Neural cell (in vitro differentiated cells): ENCODE measurements at regions not wholly inside any gene's neighbourhood (a gene's known extent, or its start where the extent isn't known, plus 50 kb on each side); places are given as distances from the start of the nearest gene placed in this dataset.

Experiments
- H2AFZ ChIP-seq: fragments of 200-600, 300-800 bp; sonication (generic), shearing (Covaris generic); 2 replicates; pipeline ENCODE4 v1.6.0; 2014; ENCODE audit warnings: low read depth, mild to moderate bottlenecking, antibody characterized with exemption, low read length, moderate library complexity
- H3F3A ChIP-seq: fragments of 200-600 bp; shearing (Covaris generic); 2 replicates; pipeline ENCODE4 v1.6.1; 2016; ENCODE audit warnings: mild to moderate bottlenecking, moderate library complexity, mixed read lengths, antibody characterized with exemption, low read length; ENCODE audit not compliant: insufficient read depth, poor library complexity, severe bottlenecking
- H3K27ac ChIP-seq: fragments of 200-600, 300-800 bp; sonication (generic), shearing (Covaris generic); 2 replicates; pipeline ENCODE4 v1.5.1; 2014; ENCODE audit warnings: mild to moderate bottlenecking, low read length, moderate library complexity
- H3K27me3 ChIP-seq: fragments of 300-800, 200-600 bp; sonication (generic), shearing (Covaris generic); 2 replicates; pipeline ENCODE4 v1.6.0; 2014; ENCODE audit warnings: mild to moderate bottlenecking, low read depth, low read length, moderate library complexity; ENCODE audit not compliant: insufficient read depth
- H3K36me3 ChIP-seq: fragments of 300-800, 200-600 bp; sonication (generic), shearing (Covaris generic); 2 replicates; pipeline ENCODE4 v1.5.1; 2014; ENCODE audit warnings: mild to moderate bottlenecking, antibody characterized with exemption, low read length, moderate library complexity; ENCODE audit not compliant: insufficient read depth
- H3K4me2 ChIP-seq: fragments of 300-800, 200-600 bp; sonication (generic), shearing (Covaris generic); 2 replicates; pipeline ENCODE4 v1.6.0; 2014; ENCODE audit warnings: mild to moderate bottlenecking, low read length
- H3K4me3 ChIP-seq: fragments of 300-800, 200-600 bp; sonication (generic), shearing (Covaris generic); 2 replicates; pipeline ENCODE4 v1.5.1; 2014; ENCODE audit warnings: mild to moderate bottlenecking, low read length, moderate library complexity
- H3K79me2 ChIP-seq: fragments of 200-600 bp; shearing (Covaris generic); replicated peaks from 2 replicates; pipeline ENCODE4 v1.6.0; 2014; ENCODE audit warnings: mild to moderate bottlenecking, low read length, moderate library complexity; ENCODE audit not compliant: insufficient read depth
- H3K9ac ChIP-seq: fragments of 300-800, 200-600 bp; sonication (generic), shearing (Covaris generic); 2 replicates; pipeline ENCODE4 v1.6.1; 2016; ENCODE audit warnings: mild to moderate bottlenecking, low read length, mixed read lengths
- H3K9me2 ChIP-seq: fragments of 200-600 bp; shearing (Covaris generic); 2 replicates; pipeline ENCODE4 v1.6.1; 2016; ENCODE audit warnings: mild to moderate bottlenecking, low read length, mixed read lengths; ENCODE audit not compliant: insufficient read depth
- H3K9me3 ChIP-seq: fragments of 200-600, 300-800 bp; sonication (generic), shearing (Covaris generic); 2 replicates; pipeline ENCODE4 v1.6.1; 2016; ENCODE audit warnings: mild to moderate bottlenecking, mixed run types, low read length, moderate library complexity, mixed read lengths
- H4K20me1 ChIP-seq: fragments of 200-600 bp; shearing (Covaris generic); 2 replicates; pipeline ENCODE4 v1.6.1; 2016; ENCODE audit warnings: mild to moderate bottlenecking, mixed run types; ENCODE audit not compliant: insufficient read depth
- EP300 ChIP-seq: fragments of 450-650 bp; conservative IDR thresholded peaks from 2 replicates; pipeline ENCODE4 v1.6.1; 2014; ENCODE audit warnings: antibody characterized with exemption, mild to moderate bottlenecking, moderate library complexity; ENCODE audit not compliant: poor library complexity, severe bottlenecking
- EZH2 ChIP-seq: fragments of 200-600, 300-800 bp; shearing (Covaris generic), sonication (generic); IDR thresholded peaks from 2 replicates; pipeline ENCODE4 v1.6.1; 2014; ENCODE audit warnings: antibody characterized with exemption, low read length, borderline replicate concordance, mild to moderate bottlenecking; ENCODE audit not compliant: insufficient read depth, poor library complexity, severe bottlenecking
- MXI1 ChIP-seq: fragments of 450-650 bp; conservative IDR thresholded peaks from 2 replicates; pipeline ENCODE4 v1.6.1; 2014; ENCODE audit warnings: antibody characterized with exemption, mild to moderate bottlenecking; ENCODE audit not compliant: poor library complexity, severe bottlenecking
- POLR2AphosphoS5 ChIP-seq: IDR thresholded peaks from 2 replicates; pipeline ENCODE4 v1.6.1; 2012
- RAD21 ChIP-seq: fragments of 450-650 bp; conservative IDR thresholded peaks from 2 replicates; pipeline ENCODE4 v1.6.1; 2014; ENCODE audit warnings: antibody characterized with exemption, mild to moderate bottlenecking, moderate library complexity
- SMC3 ChIP-seq: fragments of 450-650 bp; conservative IDR thresholded peaks from 2 replicates; pipeline ENCODE4 v1.6.1; 2014; ENCODE audit warnings: antibody characterized with exemption, mild to moderate bottlenecking, moderate library complexity; ENCODE audit not compliant: poor library complexity
- TAF1 ChIP-seq: IDR thresholded peaks from 2 replicates; pipeline ENCODE4 v1.6.1; 2012; ENCODE audit warnings: low read depth
- TF ChIP-seq, protein P1 (sequence below): IDR thresholded peaks from 2 replicates; pipeline ENCODE4 v1.6.1; 2012; ENCODE audit warnings: borderline replicate concordance
- TF ChIP-seq, protein P2 (sequence below): fragments of 450-650 bp; IDR thresholded peaks from 2 replicates; pipeline ENCODE4 v1.5.1; 2014; ENCODE audit warnings: antibody characterized with exemption, mild to moderate bottlenecking, moderate library complexity; ENCODE audit not compliant: poor library complexity, severe bottlenecking

DNA sequence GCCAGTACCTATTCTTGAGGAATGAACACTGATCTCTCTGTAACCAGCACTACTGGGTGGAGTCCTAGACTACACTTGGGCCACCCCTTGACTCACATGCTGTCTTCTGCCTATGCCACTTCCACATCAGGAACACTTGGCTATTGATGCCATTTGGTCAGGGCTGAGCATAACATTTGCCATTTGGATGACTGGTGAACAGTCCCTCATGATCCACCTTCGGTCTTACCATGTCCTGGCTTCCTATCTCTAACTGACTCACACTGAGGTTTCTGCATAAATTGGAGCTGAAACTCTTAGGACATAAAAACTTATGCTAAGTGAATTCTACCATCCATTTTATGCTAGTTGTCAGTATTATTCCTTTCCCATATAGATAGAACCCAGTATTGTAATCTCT lies 91.7 kb upstream of the PELI2 start:
- no peaks in the 10 kb centered on the region for H4K20me1 ChIP-seq
- H2AFZ ChIP-seq, result no peak overlapping the region
- H3K36me3 ChIP-seq, result no peaks in the 10 kb centered on the region
- H3K27me3 ChIP-seq, result no peaks in the 10 kb centered on the region
- H3K4me3 ChIP-seq, result no peak overlapping the region
- no peak overlapping the region for H3K27ac ChIP-seq
- H3F3A ChIP-seq, result no peaks in the 10 kb centered on the region
- H3K4me2 ChIP-seq, result no peak overlapping the region
- no peaks in the 10 kb centered on the region for H3K9me3 ChIP-seq
- TF ChIP-seq MXI1, result no peak
- TF ChIP-seq RAD21, result no peak
- TF ChIP-seq EP300, result no peak
- TF ChIP-seq, protein P1, sequence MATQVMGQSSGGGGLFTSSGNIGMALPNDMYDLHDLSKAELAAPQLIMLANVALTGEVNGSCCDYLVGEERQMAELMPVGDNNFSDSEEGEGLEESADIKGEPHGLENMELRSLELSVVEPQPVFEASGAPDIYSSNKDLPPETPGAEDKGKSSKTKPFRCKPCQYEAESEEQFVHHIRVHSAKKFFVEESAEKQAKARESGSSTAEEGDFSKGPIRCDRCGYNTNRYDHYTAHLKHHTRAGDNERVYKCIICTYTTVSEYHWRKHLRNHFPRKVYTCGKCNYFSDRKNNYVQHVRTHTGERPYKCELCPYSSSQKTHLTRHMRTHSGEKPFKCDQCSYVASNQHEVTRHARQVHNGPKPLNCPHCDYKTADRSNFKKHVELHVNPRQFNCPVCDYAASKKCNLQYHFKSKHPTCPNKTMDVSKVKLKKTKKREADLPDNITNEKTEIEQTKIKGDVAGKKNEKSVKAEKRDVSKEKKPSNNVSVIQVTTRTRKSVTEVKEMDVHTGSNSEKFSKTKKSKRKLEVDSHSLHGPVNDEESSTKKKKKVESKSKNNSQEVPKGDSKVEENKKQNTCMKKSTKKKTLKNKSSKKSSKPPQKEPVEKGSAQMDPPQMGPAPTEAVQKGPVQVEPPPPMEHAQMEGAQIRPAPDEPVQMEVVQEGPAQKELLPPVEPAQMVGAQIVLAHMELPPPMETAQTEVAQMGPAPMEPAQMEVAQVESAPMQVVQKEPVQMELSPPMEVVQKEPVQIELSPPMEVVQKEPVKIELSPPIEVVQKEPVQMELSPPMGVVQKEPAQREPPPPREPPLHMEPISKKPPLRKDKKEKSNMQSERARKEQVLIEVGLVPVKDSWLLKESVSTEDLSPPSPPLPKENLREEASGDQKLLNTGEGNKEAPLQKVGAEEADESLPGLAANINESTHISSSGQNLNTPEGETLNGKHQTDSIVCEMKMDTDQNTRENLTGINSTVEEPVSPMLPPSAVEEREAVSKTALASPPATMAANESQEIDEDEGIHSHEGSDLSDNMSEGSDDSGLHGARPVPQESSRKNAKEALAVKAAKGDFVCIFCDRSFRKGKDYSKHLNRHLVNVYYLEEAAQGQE, result no peak
- TF ChIP-seq SMC3, result no peak
- TF ChIP-seq POLR2AphosphoS5, result no peak
- TF ChIP-seq TAF1, result no peak
- no peak for TF ChIP-seq EZH2
- TF ChIP-seq, protein P2, sequence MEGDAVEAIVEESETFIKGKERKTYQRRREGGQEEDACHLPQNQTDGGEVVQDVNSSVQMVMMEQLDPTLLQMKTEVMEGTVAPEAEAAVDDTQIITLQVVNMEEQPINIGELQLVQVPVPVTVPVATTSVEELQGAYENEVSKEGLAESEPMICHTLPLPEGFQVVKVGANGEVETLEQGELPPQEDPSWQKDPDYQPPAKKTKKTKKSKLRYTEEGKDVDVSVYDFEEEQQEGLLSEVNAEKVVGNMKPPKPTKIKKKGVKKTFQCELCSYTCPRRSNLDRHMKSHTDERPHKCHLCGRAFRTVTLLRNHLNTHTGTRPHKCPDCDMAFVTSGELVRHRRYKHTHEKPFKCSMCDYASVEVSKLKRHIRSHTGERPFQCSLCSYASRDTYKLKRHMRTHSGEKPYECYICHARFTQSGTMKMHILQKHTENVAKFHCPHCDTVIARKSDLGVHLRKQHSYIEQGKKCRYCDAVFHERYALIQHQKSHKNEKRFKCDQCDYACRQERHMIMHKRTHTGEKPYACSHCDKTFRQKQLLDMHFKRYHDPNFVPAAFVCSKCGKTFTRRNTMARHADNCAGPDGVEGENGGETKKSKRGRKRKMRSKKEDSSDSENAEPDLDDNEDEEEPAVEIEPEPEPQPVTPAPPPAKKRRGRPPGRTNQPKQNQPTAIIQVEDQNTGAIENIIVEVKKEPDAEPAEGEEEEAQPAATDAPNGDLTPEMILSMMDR, result no peak
- H3K9ac ChIP-seq, result no peak overlapping the region
- H3K79me2 ChIP-seq, result no peaks in the 10 kb centered on the region
- no peaks in the 10 kb centered on the region for H3K9me2 ChIP-seq

DNA sequence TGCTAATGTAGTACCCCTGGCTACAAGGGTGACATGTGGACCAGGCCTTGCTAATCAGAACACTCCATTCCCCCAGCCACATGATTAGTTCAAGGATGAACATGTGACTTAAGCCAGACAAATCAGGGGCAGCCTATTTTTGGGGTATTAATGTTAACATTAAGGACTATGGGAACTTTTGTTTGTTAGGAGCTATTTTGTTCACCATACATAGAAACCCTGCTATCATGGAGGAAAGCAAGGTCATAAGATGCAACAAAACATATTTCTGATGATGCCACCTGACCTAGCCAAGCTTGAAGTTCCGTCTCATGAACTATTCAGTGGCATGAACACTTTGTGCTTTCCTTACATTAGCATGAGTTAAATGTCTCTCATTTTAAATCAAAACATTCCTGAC lies 90.8 kb upstream of the PELI2 start:
- Histone ChIP-seq H3K4me2 (no peak overlapping the region), H3K27ac (no peak overlapping the region), H3K27me3 (no peaks in the 10 kb centered on the region), H2AFZ (no peak overlapping the region), H3K9ac (no peak overlapping the region), H3F3A (no peaks in the 10 kb centered on the region), H3K36me3 (no peaks in the 10 kb centered on the region), H3K4me3 (no peak overlapping the region), H3K79me2 (no peaks in the 10 kb centered on the region), H3K9me3 (no peaks in the 10 kb centered on the region), H4K20me1 (no peaks in the 10 kb centered on the region), H3K9me2 (no peaks in the 10 kb centered on the region)
- TF ChIP-seq MXI1 (no peak), SMC3 (no peak), POLR2AphosphoS5 (no peak), EZH2 (no peak), RAD21 (no peak), EP300 (no peak), TAF1 (no peak)
- TF ChIP-seq, protein P1, result no peak
- TF ChIP-seq, protein P2, result no peak
